DOHH2 (cell line): ENCODE measurements at regions not wholly inside any gene's neighbourhood (a gene's known extent, or its start where the extent isn't known, plus 50 kb on each side); places are given as distances from the start of the nearest gene placed in this dataset.

Experiments
- H3F3A ChIP-seq: fragments of 200-600 bp; sonication (generic), shearing (Covaris generic); 2 replicates; pipeline ENCODE4 v1.6.0; 2016; ENCODE audit warnings: antibody characterized with exemption, mild to moderate bottlenecking; ENCODE audit not compliant: control insufficient read depth, insufficient read depth
- H3K27ac ChIP-seq: fragments of 200-600 bp; sonication (generic); 2 replicates; pipeline ENCODE4 v1.5.1; 2014; ENCODE audit warnings: low read depth, mild to moderate bottlenecking, low read length, moderate library complexity
- H3K27me3 ChIP-seq: fragments of 200-600 bp; sonication (generic); 2 replicates; pipeline ENCODE4 v1.6.1; 2014; ENCODE audit warnings: mild to moderate bottlenecking, low read length, mixed read lengths; ENCODE audit not compliant: control insufficient read depth
- H3K36me3 ChIP-seq: fragments of 200-600 bp; sonication (generic); 2 replicates; pipeline ENCODE4 v1.6.1; 2014; ENCODE audit warnings: mild to moderate bottlenecking, low read length, moderate library complexity, mixed read lengths; ENCODE audit not compliant: control insufficient read depth
- H3K4me1 ChIP-seq: fragments of 200-600 bp; sonication (generic); 2 replicates; pipeline ENCODE4 v1.6.1; 2014; ENCODE audit warnings: mild to moderate bottlenecking, low read length, mixed read lengths; ENCODE audit not compliant: control insufficient read depth
- H3K4me2 ChIP-seq: fragments of 200-600 bp; sonication (generic); 2 replicates; pipeline ENCODE4 v1.6.0; 2014; ENCODE audit warnings: mild to moderate bottlenecking, low read length, moderate library complexity
- H3K4me3 ChIP-seq: fragments of 200-600 bp; sonication (generic); 2 replicates; pipeline ENCODE4 v1.5.1; 2014; ENCODE audit warnings: mild to moderate bottlenecking, low read length, mixed read lengths
- H3K79me2 ChIP-seq: fragments of 200-600 bp; sonication (generic); 2 replicates; pipeline ENCODE4 v1.6.1; 2014; ENCODE audit warnings: mild to moderate bottlenecking, low read length, mixed read lengths; ENCODE audit not compliant: control insufficient read depth
- H3K9me2 ChIP-seq: fragments of 200-600 bp; sonication (generic); replicated peaks from 2 replicates; pipeline ENCODE4 v1.6.1; 2014; ENCODE audit warnings: mild to moderate bottlenecking, low read length, mixed read lengths; ENCODE audit not compliant: control insufficient read depth
- H3K9me3 ChIP-seq: fragments of 200-600 bp; sonication (generic); 2 replicates; pipeline ENCODE4 v1.6.1; 2014; ENCODE audit warnings: antibody characterized with exemption, low read length, mixed read lengths; ENCODE audit not compliant: control insufficient read depth, insufficient read depth
- H4K20me1 ChIP-seq: fragments of 200-600 bp; sonication (generic); 2 replicates; pipeline ENCODE4 v1.6.0; 2014; ENCODE audit warnings: low read depth, mild to moderate bottlenecking, antibody characterized with exemption, low read length, moderate library complexity; ENCODE audit not compliant: control insufficient read depth, insufficient read depth
- EZH2phosphoT487 ChIP-seq: fragments of 200-600 bp; sonication (generic); IDR thresholded peaks from 2 replicates; pipeline ENCODE4 v1.6.1; 2017; ENCODE audit warnings: borderline replicate concordance, mild to moderate bottlenecking, antibody characterized with exemption, low read length, moderate library complexity, mixed read lengths
- TF ChIP-seq, protein P1 (sequence below): fragments of 200-600 bp; sonication (generic); IDR thresholded peaks from one replicate; pipeline ENCODE4 v1.5.1; 2014; ENCODE audit warnings: antibody characterized with exemption, mild to moderate bottlenecking, low read depth, low read length; ENCODE audit not compliant: poor library complexity, severe bottlenecking

DNA sequence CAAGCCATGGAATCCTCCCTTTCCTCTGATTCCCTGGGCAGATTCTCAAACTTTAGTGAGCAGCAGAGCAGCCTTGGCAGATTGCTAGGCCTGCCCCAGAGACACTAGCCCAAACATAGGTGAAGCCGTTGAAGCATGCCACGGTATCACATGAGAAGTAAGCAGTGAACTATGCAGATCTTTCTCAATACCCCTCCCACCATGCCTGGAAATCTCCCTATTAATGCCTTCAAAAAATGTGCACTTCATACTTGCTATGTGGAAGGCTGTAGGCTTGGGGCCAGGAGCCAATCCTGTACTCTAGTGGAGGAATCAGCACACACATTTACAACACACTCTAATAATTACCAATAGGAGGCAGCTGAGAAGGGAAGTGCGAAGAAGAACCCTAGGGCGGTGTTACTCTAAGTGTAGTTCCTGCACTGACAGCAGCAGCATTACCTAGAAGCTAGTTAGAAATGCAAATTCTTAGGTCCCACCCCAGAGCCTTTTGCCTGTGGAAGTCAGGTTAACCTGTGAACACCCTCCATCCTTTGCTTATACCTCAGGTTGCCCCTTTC, 305.1 kb upstream of the SPRED2 start:
- Histone ChIP-seq H3K27me3 (0 out of 2 replicates have a peak, but pooled peaks cover 2% of the 10 kb centered on the region), H3F3A (no peaks in the 10 kb centered on the region), H3K9me3 (no peaks in the 10 kb centered on the region), H4K20me1 (no peaks in the 10 kb centered on the region), H3K79me2 (no peaks in the 10 kb centered on the region), H3K9me2 (no peaks in the 10 kb centered on the region), H3K4me3 (no peak overlapping the region), H3K27ac (no peak overlapping the region), H3K4me2 (no peak overlapping the region), H3K4me1 (no peaks in the 10 kb centered on the region), H3K36me3 (no peaks in the 10 kb centered on the region)
- TF ChIP-seq EZH2phosphoT487 = no peak
- TF ChIP-seq, protein P1, sequence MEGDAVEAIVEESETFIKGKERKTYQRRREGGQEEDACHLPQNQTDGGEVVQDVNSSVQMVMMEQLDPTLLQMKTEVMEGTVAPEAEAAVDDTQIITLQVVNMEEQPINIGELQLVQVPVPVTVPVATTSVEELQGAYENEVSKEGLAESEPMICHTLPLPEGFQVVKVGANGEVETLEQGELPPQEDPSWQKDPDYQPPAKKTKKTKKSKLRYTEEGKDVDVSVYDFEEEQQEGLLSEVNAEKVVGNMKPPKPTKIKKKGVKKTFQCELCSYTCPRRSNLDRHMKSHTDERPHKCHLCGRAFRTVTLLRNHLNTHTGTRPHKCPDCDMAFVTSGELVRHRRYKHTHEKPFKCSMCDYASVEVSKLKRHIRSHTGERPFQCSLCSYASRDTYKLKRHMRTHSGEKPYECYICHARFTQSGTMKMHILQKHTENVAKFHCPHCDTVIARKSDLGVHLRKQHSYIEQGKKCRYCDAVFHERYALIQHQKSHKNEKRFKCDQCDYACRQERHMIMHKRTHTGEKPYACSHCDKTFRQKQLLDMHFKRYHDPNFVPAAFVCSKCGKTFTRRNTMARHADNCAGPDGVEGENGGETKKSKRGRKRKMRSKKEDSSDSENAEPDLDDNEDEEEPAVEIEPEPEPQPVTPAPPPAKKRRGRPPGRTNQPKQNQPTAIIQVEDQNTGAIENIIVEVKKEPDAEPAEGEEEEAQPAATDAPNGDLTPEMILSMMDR = no peak

DNA sequence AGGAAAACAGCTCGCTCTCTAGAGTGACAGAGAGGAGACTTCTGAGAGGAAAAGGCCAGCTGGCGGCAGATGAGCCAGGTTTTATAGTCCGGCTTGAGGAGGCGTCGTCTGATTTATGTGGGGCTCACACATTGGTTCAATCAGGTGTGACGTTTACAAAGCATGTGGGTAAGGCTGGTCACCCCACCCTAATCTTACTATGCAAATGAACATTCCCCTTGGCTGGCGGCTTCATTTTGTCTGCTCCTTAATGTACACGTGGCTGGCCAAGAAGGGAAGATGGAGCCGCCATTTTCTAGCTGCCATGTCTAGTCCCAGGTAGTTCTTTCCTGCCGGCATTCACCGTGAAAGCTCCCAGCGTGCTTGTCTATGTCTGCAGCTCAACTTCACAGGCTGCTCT, 299.1 kb upstream of the SPRED2 start:
- TF ChIP-seq, protein P1 = no peak
- TF ChIP-seq EZH2phosphoT487 = no peak
- H3K4me3 ChIP-seq = no peak overlapping the region

DNA sequence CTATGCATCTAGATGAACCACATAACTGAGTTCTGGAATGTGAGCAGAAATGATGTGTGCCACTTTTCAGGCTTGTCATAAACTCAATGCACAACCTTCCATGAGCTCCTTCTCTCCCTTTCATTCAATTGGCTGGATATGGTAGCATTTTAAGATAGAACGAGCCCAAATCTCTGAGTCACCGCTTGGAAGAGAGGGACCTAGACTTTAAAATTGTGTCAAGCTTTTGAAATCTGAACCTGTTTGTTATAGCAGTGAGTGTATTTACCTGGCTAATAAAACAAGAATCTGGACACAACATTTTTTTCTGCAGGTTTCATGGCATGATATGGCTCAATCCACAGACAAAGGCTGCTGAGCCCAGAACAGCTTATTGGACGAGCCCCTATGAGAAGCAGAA, 297.8 kb upstream of the SPRED2 start:
- Histone ChIP-seq H4K20me1 (no peaks in the 10 kb centered on the region), H3K9me2 (no peaks in the 10 kb centered on the region), H3F3A (no peaks in the 10 kb centered on the region), H3K36me3 (no peaks in the 10 kb centered on the region), H3K27me3 (no peaks in the 10 kb centered on the region), H3K4me2 (no peak overlapping the region), H3K9me3 (no peaks in the 10 kb centered on the region), H3K4me1 (no peaks in the 10 kb centered on the region), H3K79me2 (no peaks in the 10 kb centered on the region), H3K27ac (no peak overlapping the region), H3K4me3 (no peak overlapping the region)
- TF ChIP-seq EZH2phosphoT487 = no peak

More for the DNA sequence above, 299.1 kb upstream of the SPRED2 start:
- Histone ChIP-seq H3K36me3 (no peaks in the 10 kb centered on the region), H3K4me1 (no peaks in the 10 kb centered on the region), H3K27ac (no peak overlapping the region), H3K27me3 (no peaks in the 10 kb centered on the region), H3K79me2 (no peaks in the 10 kb centered on the region), H4K20me1 (no peaks in the 10 kb centered on the region), H3K9me2 (no peaks in the 10 kb centered on the region), H3K4me2 (no peak overlapping the region), H3F3A (no peaks in the 10 kb centered on the region), H3K9me3 (no peaks in the 10 kb centered on the region)

DNA sequence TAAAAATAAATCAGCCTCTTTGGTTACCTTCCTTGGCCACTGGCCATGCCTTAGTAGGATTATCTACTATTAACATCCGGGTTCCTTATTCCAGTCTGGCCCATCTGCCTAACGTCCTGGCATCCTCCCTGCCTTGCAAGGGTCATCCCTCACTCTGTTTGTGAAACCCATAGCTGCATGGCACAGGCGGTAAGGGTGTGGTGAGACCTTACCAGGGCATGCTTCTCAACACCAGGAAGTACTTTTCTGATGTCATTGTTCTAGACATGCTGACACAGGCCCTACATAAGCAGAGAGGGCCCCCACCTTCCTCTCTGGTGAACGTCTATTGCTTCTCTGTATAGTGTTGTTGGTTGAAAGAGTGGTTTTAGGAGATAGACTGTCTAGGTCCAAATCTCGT, 296.8 kb upstream of the SPRED2 start:
- Histone ChIP-seq H3K79me2 (no peaks in the 10 kb centered on the region), H3K27ac (no peak overlapping the region), H3K4me1 (no peaks in the 10 kb centered on the region), H4K20me1 (no peaks in the 10 kb centered on the region), H3K27me3 (no peaks in the 10 kb centered on the region), H3F3A (no peaks in the 10 kb centered on the region), H3K9me3 (no peaks in the 10 kb centered on the region), H3K4me3 (no peak overlapping the region), H3K36me3 (no peaks in the 10 kb centered on the region), H3K4me2 (no peak overlapping the region), H3K9me2 (no peaks in the 10 kb centered on the region)
- TF ChIP-seq, protein P1 = no peak
- no peak for TF ChIP-seq EZH2phosphoT487
